Heart left ventricle (tissue), 13 donors: ENCODE measurements at regions not wholly inside any gene's neighbourhood (a gene's known extent, or its start where the extent isn't known, plus 50 kb on each side); places are given as distances from the start of the nearest gene placed in this dataset.

ENCODE experiments used
- CTCF ChIP-seq, 12 donors: fragments of 200-600 bp; sonication (generic) in 4 of 12; IDR thresholded peaks; one replicate each; pipeline versions ENCODE4 v1.5.0 to v1.8.0; 2018 to 2022; ENCODE audit warnings: antibody characterized with exemption in 12 of 12, mild to moderate bottlenecking in 5 of 12
- POLR2A ChIP-seq, 2 donors: fragments of 450-650 bp; IDR thresholded peaks; one replicate each; pipeline ENCODE4 v1.6.1; 2017; ENCODE audit warnings: antibody characterized with exemption in 2 of 2, mild to moderate bottlenecking in 2 of 2, moderate library complexity in 2 of 2
- donor health status: ischemic (EF 13 %, LVEDD 7.1; RV severe dilation, severe dysfunction).
- donor health status: DM: no; HTN: yes; CAD: no.
- donor health status: DM: no; HTN: no; CAD: no.
- donor health status: ischemic (EF 25% LVEDD 6.9; RV normal size, moderate dysfunction).
- donor health status: ischemic (EF 25% LVEDD 5.7; RV mildly dilated, moderate dysfunction).
- donor health status: ischemic (EF 35%, LVEDD 5.7; RV mildly dilated, moderate dysfunction).
- donor health status: nonischemic (EF 11% LVEDD 7.7; RV severe dilation, severe dysfunction).
- donor health status: DM: yes; HTN: yes; CAD: no.
- donor health status: PGD.
- donor health status: ischemic (EF 29% LVEDD 5.4; RV normal size, mild dysfunction).
- donor health status: nonischemic (EF 23%, LVEDD 6.1; RV moderate dilation, normal function).

GRCh38 chrX:46016296-46016695 lies 528.9 kb downstream of the ZNF674 start:
- TF ChIP-seq CTCF (IDR thresholded peaks at IDR 0.05) = no peak
- no peak for TF ChIP-seq POLR2A (IDR thresholded peaks at IDR 0.05)
